ENCODE measurements at regions not wholly inside any gene's neighbourhood (a gene's known extent, or its start where the extent isn't known, plus 50 kb on each side); places are given as distances from the start of the nearest gene placed in this dataset.
"Not testable (repeated sequence)": the region's sequence is repeated elsewhere in the genome, so short reads cannot be mapped to it uniquely, and the experiment has no call there.

GRCh38 chr20:40955826-40956225 lies 72.8 kb upstream of the TOP1 start:
- H3K27ac ChIP-seq (ENCODE audit: extremely low read depth, low read depth, low read length); H3K4me1 ChIP-seq (replicated peaks in 1 of 2; ENCODE audit: control insufficient read depth in 2 of 2, insufficient read depth in 2 of 2, low read length in 2 of 2); BruUV-seq (replicated peaks); intact Hi-C loops (cut with micrococcal nuclease); DNase-seq (ENCODE audit: extremely low read depth in 1 of 4, low spot score in 3 of 4); H3K79me2 ChIP-seq (ENCODE audit: control insufficient read depth, insufficient read depth, low read length); FAIRE-seq; H4K20me1 ChIP-seq (replicated peaks; ENCODE audit: control insufficient read depth, insufficient read depth, low read length); H3K4me2 ChIP-seq (ENCODE audit: insufficient read depth, low read length); H3K4me3 ChIP-seq; CTCF ChIA-PET (ENCODE audit: low intra/inter-chr PET ratio); H3K36me3 ChIP-seq (ENCODE audit: control insufficient read depth, insufficient read depth, low read length); ATAC-seq; H3K9me3 ChIP-seq (replicated peaks; ENCODE audit: control insufficient read depth, insufficient read depth, low read depth, low read length); in situ Hi-C loops (cut with MboI); H3K9ac ChIP-seq (ENCODE audit: insufficient read depth in 1 of 2, low read depth in 2 of 2, low read length in 2 of 2); POLR2A ChIA-PET; H3K9me1 ChIP-seq (ENCODE audit: control insufficient read depth, insufficient read depth, low read length); H2AFZ ChIP-seq (ENCODE audit: low read depth, low read length): not testable (repeated sequence)
- peaks cover 15 to 35% of the 10 kb centered on the region in 2 experiments; a peak in 3 of 5 replicates for H3K27me3 ChIP-seq (ENCODE audit: control insufficient read depth in 2 of 2, insufficient read depth in 2 of 2, low read length in 2 of 2)
- WGBS (ENCODE audit: insufficient coverage, low coverage, missing lambda C conversion rate) = 3% methylated on average over 8 of the region's 8 CpGs

GRCh38 chr20:40956542-40957264 lies 71.9 kb upstream of the TOP1 start:
- DNase-seq (ENCODE audit: extremely low read depth in 1 of 4, low spot score in 3 of 4) (no peak), ATAC-seq (no peak), FAIRE-seq (no peak)
- Histone ChIP-seq H3K9ac (ENCODE audit: insufficient read depth in 1 of 2, low read depth in 2 of 2, low read length in 2 of 2) (no peak overlapping the region), H4K20me1 (replicated peaks; ENCODE audit: control insufficient read depth, insufficient read depth, low read length) (no peaks in the 10 kb centered on the region), H3K9me3 (replicated peaks; ENCODE audit: control insufficient read depth, insufficient read depth, low read depth, low read length) (no peaks in the 10 kb centered on the region), H3K36me3 (ENCODE audit: control insufficient read depth, insufficient read depth, low read length) (no peaks in the 10 kb centered on the region), H3K4me1 (replicated peaks in 1 of 2; ENCODE audit: control insufficient read depth in 2 of 2, insufficient read depth in 2 of 2, low read length in 2 of 2) (no peaks in the 10 kb centered on the region), H3K27ac (ENCODE audit: extremely low read depth, low read depth, low read length) (no peak overlapping the region), H3K27me3 (ENCODE audit: control insufficient read depth in 2 of 2, insufficient read depth in 2 of 2, low read length in 2 of 2) (peaks cover 14 to 37% of the 10 kb centered on the region in 2 experiments; a peak in 3 of 5 replicates), H3K79me2 (ENCODE audit: control insufficient read depth, insufficient read depth, low read length) (no peaks in the 10 kb centered on the region), H3K4me3 (no peak overlapping the region), H3K4me2 (ENCODE audit: insufficient read depth, low read length) (no peak overlapping the region), H2AFZ (ENCODE audit: low read depth, low read length) (no peak overlapping the region), H3K9me1 (ENCODE audit: control insufficient read depth, insufficient read depth, low read length) (no peaks in the 10 kb centered on the region)
- BruUV-seq (replicated peaks) = no TSS peak
- POLR2A ChIA-PET = interaction anchor here (0.6 kb wide), 1 partner anchor 9 kb away, joined by 3 read pairs; no protein-coding TSS in a partner anchor
- CTCF ChIA-PET (ENCODE audit: low intra/inter-chr PET ratio) = no interaction called here
- in situ Hi-C loops (cut with MboI) = no loop called here
- intact Hi-C loops (cut with micrococcal nuclease) = no loop called here
- 2% methylated on average over 15 of the region's 15 CpGs for WGBS (ENCODE audit: insufficient coverage, low coverage, missing lambda C conversion rate)
- TF ChIP-seq ZNF77 (CRISPR knock-in tag; IDR thresholded peaks at IDR 0.05) (no peak), ZNF280A (IDR thresholded peaks at IDR 0.05; ENCODE audit: low read depth, partially characterized antibody) (no peak), MBD1 (CRISPR knock-in tag; IDR thresholded peaks at IDR 0.05) (no peak), MYNN (IDR thresholded peaks at IDR 0.05) (no peak), MYNN (CRISPR knock-in tag; IDR thresholded peaks at IDR 0.05) (no peak), ID3 (CRISPR knock-in tag; IDR thresholded peaks at IDR 0.05) (no peak), ID3 (tag; IDR thresholded peaks at IDR 0.05) (no peak), CREB3 (tag; conservative IDR thresholded peaks at IDR 0.05; ENCODE audit: low read depth) (no peak), LEF1 (IDR thresholded peaks at IDR 0.05) (no peak), COPS2 (conservative IDR thresholded peaks at IDR 0.05) (no peak), ZNF253 (CRISPR knock-in tag; conservative IDR thresholded peaks at IDR 0.05) (no peak), ZNF431 (CRISPR knock-in tag; IDR thresholded peaks at IDR 0.05) (no peak)

Measured in K562 (cell line).